Choroid plexus epithelial cell (primary cell): ENCODE measurements at regions not wholly inside any gene's neighbourhood (a gene's known extent, or its start where the extent isn't known, plus 50 kb on each side); places are given as distances from the start of the nearest gene placed in this dataset.

Source experiments
- DNase-seq: peaks from one replicate; pipeline ENCODE4 v3.0.0-alpha.2; 2010; ENCODE audit warnings: low read depth
- H3K4me3 ChIP-seq: 2 replicates; pipeline ENCODE4 v1.5.1; 2011; ENCODE audit warnings: low read depth, mild to moderate bottlenecking, control low read depth, low read length, moderate library complexity
- TF ChIP-seq, protein P1 (sequence below): conservative IDR thresholded peaks from 2 replicates; pipeline ENCODE4 v1.5.1; 2011; ENCODE audit warnings: low read depth, mild to moderate bottlenecking, control low read depth, inconsistent platforms, low read length, moderate library complexity

DNA sequence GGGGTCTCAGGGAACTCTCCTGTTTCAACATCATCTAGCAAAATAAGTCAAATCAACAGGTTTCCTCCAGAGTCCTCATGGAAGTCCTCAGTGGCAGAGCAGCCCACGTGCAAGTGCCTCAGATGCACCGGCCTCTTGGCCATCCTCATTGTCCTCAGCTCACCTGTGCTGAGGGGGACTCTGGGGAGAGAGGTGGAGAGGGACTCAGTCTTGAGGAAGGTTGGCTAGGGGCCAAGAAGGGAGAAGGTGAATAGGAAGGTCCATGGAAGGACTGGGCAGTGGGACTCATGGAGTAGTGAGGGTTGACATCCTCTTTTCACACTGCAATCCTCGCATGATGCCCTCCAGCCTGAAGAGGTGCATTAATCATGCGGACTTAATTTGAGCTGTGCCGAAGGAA is 77.9 kb upstream of the DUSP22 start:
- no peak overlapping the region for H3K4me3 ChIP-seq
- TF ChIP-seq, protein P1, sequence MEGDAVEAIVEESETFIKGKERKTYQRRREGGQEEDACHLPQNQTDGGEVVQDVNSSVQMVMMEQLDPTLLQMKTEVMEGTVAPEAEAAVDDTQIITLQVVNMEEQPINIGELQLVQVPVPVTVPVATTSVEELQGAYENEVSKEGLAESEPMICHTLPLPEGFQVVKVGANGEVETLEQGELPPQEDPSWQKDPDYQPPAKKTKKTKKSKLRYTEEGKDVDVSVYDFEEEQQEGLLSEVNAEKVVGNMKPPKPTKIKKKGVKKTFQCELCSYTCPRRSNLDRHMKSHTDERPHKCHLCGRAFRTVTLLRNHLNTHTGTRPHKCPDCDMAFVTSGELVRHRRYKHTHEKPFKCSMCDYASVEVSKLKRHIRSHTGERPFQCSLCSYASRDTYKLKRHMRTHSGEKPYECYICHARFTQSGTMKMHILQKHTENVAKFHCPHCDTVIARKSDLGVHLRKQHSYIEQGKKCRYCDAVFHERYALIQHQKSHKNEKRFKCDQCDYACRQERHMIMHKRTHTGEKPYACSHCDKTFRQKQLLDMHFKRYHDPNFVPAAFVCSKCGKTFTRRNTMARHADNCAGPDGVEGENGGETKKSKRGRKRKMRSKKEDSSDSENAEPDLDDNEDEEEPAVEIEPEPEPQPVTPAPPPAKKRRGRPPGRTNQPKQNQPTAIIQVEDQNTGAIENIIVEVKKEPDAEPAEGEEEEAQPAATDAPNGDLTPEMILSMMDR = no peak
- DNase-seq = no peak

DNA sequence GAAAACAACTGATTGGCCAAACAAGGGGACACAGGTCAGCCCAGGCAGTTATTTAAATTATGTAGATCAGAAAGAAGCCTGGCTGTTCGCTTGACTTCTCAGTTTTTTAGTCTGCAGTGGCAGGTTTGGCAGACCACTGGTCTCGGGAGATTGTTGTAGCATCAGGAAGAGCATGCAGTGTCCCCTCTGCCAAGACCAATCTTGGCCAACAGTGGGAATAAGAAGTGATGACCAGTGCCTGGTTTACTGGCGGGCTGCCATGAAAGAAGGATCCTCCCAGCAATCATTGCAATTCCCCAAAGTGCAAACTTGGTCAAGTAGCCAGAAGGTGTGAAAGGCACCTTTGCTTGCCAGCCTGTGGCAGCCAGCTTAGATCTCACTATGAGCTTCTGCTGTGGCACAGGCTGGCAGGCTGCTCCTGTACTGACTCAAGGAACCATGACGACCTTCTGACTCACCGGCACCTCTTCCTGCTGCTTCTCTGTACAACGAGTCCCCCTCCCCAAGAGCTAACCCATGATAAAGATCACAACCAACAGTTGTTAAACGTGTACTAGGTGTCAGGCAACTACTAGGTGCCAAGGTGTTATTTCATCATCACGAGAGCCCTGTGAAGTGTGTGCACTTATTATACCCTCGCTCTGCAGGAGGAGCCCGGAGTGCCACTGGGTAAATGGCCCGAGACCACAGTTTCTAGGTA is 76.8 kb upstream of the DUSP22 start:
- no peak overlapping the region for H3K4me3 ChIP-seq
- TF ChIP-seq, protein P1 = no peak
- no peak for DNase-seq

DNA sequence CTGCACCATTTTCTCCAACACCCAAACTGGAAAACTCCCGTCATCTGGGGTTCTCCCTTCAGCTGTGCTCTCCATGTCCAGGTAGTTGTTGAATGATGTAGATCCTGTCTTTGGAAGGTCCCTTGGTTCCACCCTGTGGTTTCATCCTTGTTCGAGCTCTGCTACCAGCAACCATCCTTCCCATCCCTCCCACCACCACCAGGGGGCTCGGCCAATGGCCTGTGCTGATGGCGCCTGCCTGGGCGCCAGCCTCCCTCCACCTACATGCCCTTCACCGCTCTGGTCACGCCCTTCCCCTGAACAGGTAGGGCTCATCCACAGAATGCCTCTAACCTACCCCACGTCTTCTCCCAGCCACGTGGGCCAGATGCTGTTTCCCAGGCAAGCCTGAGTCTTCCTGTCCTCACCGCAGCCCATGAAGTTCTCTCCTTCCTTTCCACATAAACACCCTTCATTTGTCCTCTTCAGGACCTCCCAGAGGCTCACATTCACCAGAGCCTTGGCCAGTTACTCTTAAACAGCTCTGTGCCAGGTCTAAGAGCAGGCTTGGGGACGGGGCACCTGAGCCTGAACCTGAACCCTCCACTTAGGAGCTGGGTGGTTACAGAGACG is 75.1 kb upstream of the DUSP22 start:
- TF ChIP-seq, protein P1 = peak; percentile 69
- H3K4me3 ChIP-seq = no peak overlapping the region
- DNase-seq = peak; percentile 16

DNA sequence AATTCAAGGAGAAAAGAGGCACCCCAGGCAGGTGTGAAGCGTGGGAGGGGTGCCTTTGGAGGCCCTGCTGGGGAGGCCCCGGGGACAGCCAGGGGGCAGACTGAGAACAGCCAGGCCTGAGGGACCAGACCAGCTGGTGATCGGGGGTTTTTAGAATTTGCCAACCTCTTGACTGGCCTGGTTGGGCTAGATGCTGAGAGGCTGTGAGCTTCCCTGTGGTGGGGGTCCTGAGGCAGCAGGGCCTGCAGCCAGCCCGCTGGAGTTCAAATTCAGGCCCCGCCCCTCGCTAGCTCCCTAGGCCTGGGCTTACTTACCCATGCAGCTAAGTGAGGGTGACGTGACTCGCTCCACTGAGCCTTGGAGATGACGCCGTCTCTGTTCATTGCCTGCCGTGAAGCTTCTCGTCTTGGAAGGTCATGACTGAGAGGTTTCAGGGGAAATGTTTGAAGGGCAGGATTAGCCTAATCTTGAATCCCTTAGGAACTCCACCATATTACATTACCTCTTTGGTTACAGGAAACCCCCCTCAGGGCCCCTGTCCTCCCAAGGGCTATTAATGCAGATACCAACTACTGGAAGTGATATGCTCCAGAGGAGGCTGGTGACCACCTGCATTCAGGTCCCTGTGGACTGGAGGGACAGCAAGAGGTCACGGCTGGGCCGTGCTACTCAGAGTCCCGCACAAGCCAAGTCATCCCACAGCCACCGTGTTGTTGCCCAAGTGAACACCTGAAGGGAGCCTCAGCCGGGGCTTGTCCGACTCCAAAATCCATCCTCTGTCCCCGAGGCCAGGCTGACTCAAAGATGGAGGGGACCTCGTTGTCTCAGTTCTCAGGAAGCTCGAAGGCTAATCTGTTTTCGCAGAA is 73.9 kb upstream of the DUSP22 start:
- H3K4me3 ChIP-seq = no peak overlapping the region
- no peak for DNase-seq
- TF ChIP-seq, protein P1 = no peak

DNA sequence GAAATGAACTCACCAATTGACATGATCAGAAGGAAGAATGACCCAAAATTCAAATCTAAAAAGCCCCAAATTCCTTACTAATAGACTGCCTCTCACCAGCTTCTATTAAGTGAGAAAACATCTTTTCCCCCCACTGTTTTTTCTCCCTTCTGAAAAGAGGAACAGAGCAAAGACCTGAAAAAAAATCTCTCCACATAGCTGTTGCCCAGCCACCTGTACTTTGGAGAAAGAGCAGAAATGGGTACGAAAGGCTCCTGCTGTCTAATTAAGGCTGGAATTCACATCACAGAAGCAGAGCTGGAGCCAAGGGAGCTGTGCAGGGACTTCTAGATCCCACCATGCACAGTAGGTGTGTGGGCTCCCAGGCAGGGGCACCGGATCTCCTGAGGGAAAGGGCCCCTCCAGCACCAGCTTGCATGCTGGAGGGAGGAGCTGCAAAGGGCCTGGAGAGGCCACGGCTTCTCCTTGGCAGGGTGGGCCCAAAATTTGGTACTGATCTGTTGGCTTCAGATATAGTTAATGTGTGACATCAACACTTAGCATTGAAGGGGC is 73.2 kb upstream of the DUSP22 start:
- DNase-seq = no peak
- TF ChIP-seq, protein P1 = no peak
- H3K4me3 ChIP-seq = no peak overlapping the region

DNA sequence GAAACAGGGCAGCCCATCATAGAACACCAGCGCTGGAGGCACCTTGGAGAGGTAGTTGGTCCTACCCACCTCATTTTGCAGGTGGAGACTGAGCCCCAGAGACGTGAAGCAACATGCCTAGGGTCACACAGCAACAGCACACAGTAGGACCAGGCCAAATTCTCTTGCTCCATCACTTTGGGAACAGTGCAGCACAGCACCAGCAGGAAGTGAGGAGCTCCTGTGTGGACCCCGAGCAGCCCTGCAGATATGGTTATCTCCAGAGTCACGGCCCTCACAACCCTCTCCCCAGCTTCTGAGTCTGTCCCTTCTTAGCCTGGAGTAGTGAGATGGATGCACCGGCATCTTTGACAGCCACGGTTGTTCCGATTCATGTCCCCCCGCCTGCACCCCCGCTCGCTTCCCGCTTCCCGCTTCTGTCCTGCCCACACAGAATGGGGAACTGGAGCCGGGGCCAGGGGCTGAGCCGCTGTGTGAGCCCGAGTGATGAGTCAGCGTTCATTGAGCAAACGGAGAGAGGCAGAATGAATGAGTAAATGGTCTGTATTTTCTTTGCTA is 72.6 kb upstream of the DUSP22 start:
- peak; percentile 50 for DNase-seq
- TF ChIP-seq, protein P1 = no peak
- H3K4me3 ChIP-seq = no peak overlapping the region
